ENCODE measurements at regions not wholly inside any gene's neighbourhood (a gene's known extent, or its start where the extent isn't known, plus 50 kb on each side); places are given as distances from the start of the nearest gene placed in this dataset.
"Not testable (repeated sequence)": the region's sequence is repeated elsewhere in the genome, so short reads cannot be mapped to it uniquely, and the experiment has no call there.

DNA sequence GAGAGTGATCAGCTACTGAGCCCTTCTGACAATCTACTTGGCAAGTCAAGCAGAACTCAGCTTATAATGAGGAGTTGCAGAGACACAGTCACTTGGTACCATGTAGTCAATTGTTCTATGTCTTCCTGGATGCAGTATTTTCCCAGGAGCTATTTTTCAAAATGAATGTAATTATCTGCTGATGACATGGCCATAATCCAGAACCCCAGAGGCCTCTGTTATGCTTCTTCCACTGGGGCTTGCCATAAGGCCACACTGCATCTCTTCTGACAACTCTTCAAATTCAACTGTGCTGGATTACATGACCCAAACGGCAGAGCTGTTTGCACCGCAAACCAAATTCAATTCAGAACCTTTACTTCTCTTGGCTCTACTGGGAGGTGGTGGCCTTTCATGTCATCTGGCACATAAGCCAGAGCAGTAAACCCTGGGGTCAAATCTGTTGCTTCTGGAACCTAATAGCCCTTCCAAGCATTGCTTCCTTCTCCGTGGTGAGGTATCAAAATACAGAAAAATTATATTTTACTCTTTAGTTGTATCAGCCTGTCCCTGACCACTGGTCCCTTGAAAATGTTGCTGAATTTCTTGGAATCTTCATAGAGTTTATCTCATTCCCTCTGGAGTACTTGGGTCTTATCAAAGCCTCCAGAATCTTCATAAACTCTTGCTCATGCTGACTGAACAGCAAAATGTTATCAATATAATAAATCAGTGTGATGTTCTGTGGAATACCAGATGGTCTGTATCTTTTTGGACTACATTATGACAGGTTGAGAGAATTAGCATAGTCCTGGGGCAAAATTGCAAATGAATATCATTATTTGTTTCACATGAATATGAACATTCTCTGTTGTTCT, 79.4 kb upstream of the DCN start:
- DNase-seq, result no peak

DNA sequence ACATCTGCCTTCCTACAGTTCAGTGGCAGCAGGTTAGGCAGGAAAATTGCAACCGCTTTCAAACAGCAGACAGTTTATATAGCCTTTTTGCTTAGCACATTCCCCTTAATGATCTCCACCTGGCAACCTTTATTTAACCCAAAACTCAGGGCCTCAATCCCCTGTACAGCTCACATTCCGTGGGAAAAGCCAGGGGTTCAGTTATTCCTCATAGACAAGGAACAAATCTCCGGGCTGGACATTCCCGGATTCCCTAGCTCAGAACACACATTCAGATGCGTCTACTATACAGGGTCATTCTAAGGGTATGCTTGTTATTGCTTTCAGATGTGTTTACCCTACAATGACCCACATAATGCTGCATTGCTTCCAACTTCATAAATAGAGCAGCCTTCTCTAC, 73.8 kb upstream of the DCN start:
- DNase-seq, result no peak

DNA sequence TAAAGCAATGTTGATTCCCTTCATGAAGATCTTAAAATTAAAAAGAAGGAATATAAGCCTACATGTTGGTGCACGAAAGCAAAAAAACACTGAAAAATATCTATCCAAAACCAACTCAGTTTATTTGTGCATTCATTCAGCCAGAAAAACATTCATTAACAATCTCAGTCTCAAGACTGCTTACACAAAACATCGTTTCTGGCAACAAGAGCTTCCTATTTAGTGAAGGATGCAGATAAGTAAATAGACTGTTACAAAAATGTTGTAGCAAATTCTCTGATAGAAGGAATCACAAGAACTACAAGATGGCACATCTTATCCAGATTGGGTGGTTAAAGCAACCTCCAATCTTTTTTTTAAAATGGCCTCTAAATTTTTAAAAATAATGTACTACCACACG, 69.7 kb upstream of the DCN start:
- DNase-seq, result no peak

DNA sequence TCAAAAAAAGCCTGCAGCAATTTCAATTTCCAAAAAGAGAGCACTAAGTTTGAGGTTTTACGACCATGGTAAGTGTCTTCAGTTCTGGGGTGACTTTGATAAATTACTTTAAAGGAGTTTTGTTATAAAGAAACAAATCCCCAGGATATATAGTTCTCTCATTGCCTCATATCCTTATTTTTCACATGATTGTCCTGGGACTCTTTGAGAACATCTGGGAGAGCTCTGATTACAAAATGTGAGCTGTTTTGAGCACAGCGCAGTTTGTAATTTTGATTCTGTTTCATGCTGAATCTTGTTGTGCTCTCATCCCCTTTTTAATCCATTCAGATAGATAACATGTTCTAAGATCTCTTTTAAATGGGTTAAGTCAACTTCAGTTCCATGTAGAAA, 67.7 kb upstream of the DCN start:
- no peak for DNase-seq

DNA sequence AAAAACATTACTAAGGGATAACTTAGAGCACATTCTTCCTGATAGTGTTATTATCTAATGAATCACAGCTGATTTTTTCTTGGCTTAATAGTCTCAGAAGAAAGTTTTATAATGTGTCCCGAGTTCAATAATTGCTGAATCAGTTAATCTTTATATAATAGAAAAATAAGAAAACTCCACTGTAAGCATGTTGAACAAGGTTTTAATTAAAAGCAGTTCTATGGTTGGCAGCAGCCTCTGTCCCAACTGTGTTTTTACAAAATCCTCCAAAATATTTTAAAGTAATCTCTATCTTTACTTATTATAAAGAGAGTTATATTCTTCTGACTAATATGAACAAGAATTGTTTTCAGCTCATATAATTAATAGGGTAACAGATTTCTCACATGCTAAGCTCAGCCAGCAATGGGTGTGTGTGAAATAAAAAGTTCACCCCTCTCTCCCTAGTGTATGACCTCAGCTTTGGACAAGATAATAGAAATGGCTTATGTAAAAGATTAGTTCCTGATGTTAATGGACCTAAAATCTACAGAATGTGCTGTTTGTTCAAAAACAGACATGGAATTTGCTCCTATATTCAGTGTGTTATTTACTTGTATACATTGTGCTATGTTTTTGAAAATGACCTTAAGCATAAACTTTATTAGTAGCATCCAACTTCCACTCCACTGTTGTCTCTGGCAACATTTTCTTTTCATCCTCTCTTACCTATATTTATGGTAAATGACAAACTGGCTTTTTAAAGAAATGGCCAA, 67.1 kb upstream of the DCN start:
- DNase-seq, result no peak

DNA sequence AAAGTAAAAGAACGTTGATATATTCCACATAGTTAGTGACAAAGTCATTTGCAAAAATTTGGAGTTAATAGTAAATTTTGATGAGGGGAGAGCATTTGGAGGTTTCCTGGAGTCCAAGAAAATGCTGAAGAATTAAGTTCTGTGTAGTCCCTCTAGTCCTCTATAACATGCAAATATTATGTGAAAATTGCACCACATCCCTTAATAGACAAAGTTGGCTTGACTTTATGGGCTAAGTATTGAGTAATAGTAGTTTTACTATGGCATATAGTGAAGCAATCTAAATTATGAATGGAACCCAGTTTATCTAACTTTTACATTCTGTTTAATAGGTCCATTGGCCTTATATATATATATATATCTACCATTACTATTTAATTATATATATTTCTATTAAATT, 66.4 kb upstream of the DCN start:
- no peak for DNase-seq

DNA sequence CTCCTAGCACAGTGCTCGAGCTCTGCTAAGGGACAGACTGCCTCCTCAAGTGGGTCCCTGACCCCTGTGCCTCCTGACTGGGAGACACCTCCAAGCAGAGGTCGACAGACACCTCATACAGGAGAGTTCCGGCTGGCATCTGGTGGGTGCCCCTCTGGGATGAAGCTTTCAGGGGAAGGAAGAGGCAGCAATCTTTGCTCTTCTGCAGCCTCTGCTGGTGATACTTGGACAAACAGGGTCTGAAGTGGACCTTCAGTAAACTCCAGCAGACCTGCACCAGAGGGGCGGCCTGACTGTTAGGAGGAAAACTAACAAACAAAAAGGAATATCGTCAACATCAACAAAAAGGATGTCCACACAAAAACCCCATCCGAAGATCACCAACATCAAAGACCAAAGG, 60.6 kb upstream of the DCN start:
- DNase-seq, result not testable (repeated sequence)

DNA sequence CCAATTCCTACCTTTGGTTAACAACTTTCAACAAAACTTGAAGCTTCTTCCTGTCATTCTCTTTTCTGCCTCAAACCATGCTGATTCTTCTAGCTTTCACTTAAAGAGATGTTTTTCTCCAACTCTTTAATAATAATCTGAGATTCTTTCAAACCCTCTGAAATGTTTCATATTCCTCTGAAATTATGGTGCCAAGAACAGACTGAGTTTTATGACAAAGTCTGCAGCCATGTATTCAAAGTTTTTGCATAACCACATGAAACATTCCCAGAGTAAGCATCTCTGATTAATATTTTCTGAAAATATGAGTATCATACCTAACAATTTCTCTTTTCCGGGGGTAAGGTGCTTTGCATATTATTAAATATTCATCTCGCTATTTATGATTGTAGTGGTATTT, 59.1 kb upstream of the DCN start:
- no peak for DNase-seq

DNA sequence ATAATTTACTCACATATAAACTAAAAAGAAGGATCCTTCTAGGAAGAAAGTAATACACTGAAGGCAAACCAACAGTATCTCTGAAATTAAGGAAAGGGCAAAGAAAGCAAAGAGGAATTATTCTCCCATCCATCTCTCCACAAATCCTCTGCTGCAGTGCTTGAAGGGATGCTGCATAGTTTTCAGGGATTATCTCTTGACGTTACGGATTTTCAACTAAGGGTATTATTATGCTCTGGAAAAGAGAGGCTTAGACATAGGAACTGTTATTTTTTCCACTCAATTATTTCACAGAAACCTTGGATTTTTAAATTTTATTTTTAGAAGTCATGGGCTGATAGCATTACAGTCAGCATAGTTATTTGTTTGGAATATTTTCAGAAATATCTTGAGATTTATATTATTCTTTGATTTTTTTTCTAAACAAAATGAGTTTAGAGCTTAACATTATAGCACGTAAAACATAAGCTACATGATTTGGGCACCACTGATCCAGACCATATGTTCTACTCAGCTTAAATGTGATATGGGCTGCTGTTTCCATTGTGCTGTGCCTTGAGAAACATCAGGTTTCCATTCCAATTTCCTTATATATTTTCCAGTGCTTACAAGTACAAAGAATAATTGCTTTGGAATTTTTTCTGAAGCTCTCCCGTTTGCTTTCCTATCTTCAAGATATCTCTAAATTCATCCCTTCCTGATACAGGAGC, 57.9 kb upstream of the DCN start:
- no peak for DNase-seq

DNA sequence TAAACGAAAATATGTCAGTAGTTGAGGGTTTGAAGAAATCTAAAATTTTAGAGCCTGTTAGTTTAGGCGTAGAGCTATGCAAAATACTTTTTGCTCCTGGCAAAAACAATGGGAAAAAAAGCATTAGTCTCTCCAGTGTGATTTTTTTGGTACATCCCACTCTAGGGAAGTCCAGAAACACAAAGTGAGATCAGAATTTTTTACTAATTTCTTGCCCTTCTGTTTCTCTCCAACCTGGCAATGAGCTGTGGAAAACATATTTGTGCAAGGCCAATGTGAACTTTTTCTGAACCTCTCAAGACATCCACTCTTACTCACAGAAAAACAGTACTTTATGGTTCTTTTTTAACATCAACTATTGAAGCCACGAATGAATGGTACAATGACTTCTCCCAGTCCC, 56.9 kb upstream of the DCN start:
- no peak for DNase-seq
